ENCODE measurements at regions not wholly inside any gene's neighbourhood (a gene's known extent, or its start where the extent isn't known, plus 50 kb on each side); places are given as distances from the start of the nearest gene placed in this dataset.
"Not testable (repeated sequence)": the region's sequence is repeated elsewhere in the genome, so short reads cannot be mapped to it uniquely, and the experiment has no call there.

GRCh38 chrX:67213686-67214085 lies 330.1 kb upstream of the AR start:
- not testable (repeated sequence) for DNase-seq

- no peak for DNase-seq
Observed at GRCh38 chrX:67207912-67208311, 335.9 kb upstream of the AR start.

- no peak for DNase-seq
Observed at GRCh38 chrX:67159437-67159836, 384.4 kb upstream of the AR start.

- DNase-seq = no peak
Observed at GRCh38 chrX:67114635-67115034, 429.2 kb upstream of the AR start.

- DNase-seq = no peak
Observed at GRCh38 chrX:67105758-67106116, 438.1 kb upstream of the AR start.

GRCh38 chrX:67104982-67105757 lies 438.7 kb upstream of the AR start:
- DNase-seq = no peak

- no peak for DNase-seq
Observed at GRCh38 chrX:67100031-67100884, 443.6 kb upstream of the AR start.

GRCh38 chrX:67094061-67094460 lies 449.8 kb upstream of the AR start:
- DNase-seq = no peak

GRCh38 chrX:67050760-67051159 lies 411.9 kb upstream of the EDA2R start:
- DNase-seq = no peak

- DNase-seq = no peak
Observed at GRCh38 chrX:67044866-67045265, 406.0 kb upstream of the EDA2R start.

GRCh38 chrX:67044029-67044653 lies 405.3 kb upstream of the EDA2R start:
- no peak for DNase-seq

GRCh38 chrX:67004451-67004850 lies 365.6 kb upstream of the EDA2R start:
- DNase-seq = no peak

- no peak for DNase-seq
Observed at GRCh38 chrX:66994729-66995128, 355.9 kb upstream of the EDA2R start.

- not testable (repeated sequence) for DNase-seq
Observed at GRCh38 chrX:66992077-66992476, 353.2 kb upstream of the EDA2R start.

GRCh38 chrX:66988331-66988730 lies 349.5 kb upstream of the EDA2R start:
- no peak for DNase-seq

- no peak for DNase-seq
Observed at GRCh38 chrX:66961665-66962064, 322.8 kb upstream of the EDA2R start.

GRCh38 chrX:66931713-66932112 lies 292.8 kb upstream of the EDA2R start:
- DNase-seq = no peak

GRCh38 chrX:66930516-66930915 lies 291.6 kb upstream of the EDA2R start:
- not testable (repeated sequence) for DNase-seq

- no peak for DNase-seq
Observed at GRCh38 chrX:66920296-66920695, 281.4 kb upstream of the EDA2R start.

- no peak for DNase-seq
Observed at GRCh38 chrX:66919280-66919832, 280.5 kb upstream of the EDA2R start.

- no peak for DNase-seq
Observed at GRCh38 chrX:66918511-66918910, 279.6 kb upstream of the EDA2R start.

- DNase-seq = no peak
Observed at GRCh38 chrX:66915893-66916292, 277.0 kb upstream of the EDA2R start.

GRCh38 chrX:66914080-66914479 lies 275.2 kb upstream of the EDA2R start:
- no peak for DNase-seq
